Activated CD8-positive, alpha-beta T cell treated with anti-CD3 and anti-CD28 coated beads for 36 hours (primary cell): ENCODE measurements at regions not wholly inside any gene's neighbourhood (a gene's known extent, or its start where the extent isn't known, plus 50 kb on each side); places are given as distances from the start of the nearest gene placed in this dataset.
"Not testable (repeated sequence)": the region's sequence is repeated elsewhere in the genome, so short reads cannot be mapped to it uniquely, and the experiment has no call there.

ENCODE experiments used
- ATAC-seq: fragments of 200-7000 bp; cut with Tn5 transposase; one replicate; pipeline ENCODE4 v1.10.0; 2021; ENCODE audit warnings: mild to moderate bottlenecking, moderate library complexity
- CTCF ChIA-PET: fragments of 350-600 bp; sonication (Branson Sonifier 250); formaldehyde crosslinking; loops from one replicate; lab custom pipeline; 2021; ENCODE audit warnings: antibody characterized with exemption; lab: Charles Lee
- POLR2A ChIA-PET: fragments of 350-600 bp; sonication (Branson Sonifier 250); formaldehyde crosslinking; loops from one replicate; lab custom pipeline; 2021; ENCODE audit warnings: antibody characterized with exemption; lab: Charles Lee
- DNase-seq: peaks from one replicate; pipeline ENCODE4 v3.0.0-alpha.2; 2020
- H3K27ac Mint-ChIP-seq: one replicate; pipeline ENCODE4 v1.8.0; 2021; ENCODE audit warnings: mild to moderate bottlenecking, mixed read lengths
- H3K27me3 Mint-ChIP-seq: one replicate; pipeline ENCODE4 v1.8.0; 2021; ENCODE audit warnings: mixed read lengths
- H3K36me3 Mint-ChIP-seq: one replicate; pipeline ENCODE4 v1.8.0; 2021; ENCODE audit warnings: low read depth, mixed read lengths
- H3K4me1 Mint-ChIP-seq: one replicate; pipeline ENCODE4 v1.8.0; 2021; ENCODE audit warnings: low read depth, mixed read lengths
- H3K4me3 Mint-ChIP-seq: one replicate; pipeline ENCODE4 v1.8.0; 2021; ENCODE audit warnings: mild to moderate bottlenecking, moderate library complexity, mixed read lengths
- H3K9me3 Mint-ChIP-seq: one replicate; pipeline ENCODE4 v1.8.0; 2021; ENCODE audit warnings: mixed read lengths
- CTCF ChIP-seq: fragments of 200-600 bp; IDR thresholded peaks from one replicate; pipeline ENCODE4 v1.8.0; 2022; ENCODE audit warnings: antibody characterized with exemption, mild to moderate bottlenecking
- intact Hi-C: fragments of 100-400 bp; cut with micrococcal nuclease; formaldehyde crosslinking; loops from one replicate; pipeline ENCODE4 v1.10.0; 2022

DNA sequence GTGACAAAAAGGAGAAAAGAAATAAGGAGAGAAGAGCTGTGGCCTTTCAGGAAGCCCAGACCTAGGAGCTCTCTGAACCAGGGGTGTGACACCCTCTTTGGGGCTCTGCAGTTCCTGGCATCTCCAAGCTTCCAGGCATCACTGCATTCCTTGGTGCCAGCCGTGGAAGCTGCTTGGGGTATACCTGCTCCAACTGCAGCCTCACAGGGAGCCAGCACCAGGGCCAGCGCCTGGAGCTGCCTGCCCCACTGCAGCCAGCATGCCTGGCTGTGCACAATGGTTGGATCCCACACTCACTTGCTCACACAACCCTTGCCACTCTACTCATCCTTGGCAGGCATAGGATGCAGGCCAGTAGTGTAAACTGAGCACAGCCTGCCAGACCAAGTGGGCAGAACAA is 242.1 kb upstream of the GJE1 start:
- CTCF ChIA-PET = no interaction called here
- DNase-seq = no peak
- intact Hi-C loops = no loop called here
- peaks cover 9% of the 10 kb centered on the region for H3K9me3 Mint-ChIP-seq
- POLR2A ChIA-PET = no interaction called here
- no peaks in the 10 kb centered on the region for H3K4me1 Mint-ChIP-seq
- no peaks in the 10 kb centered on the region for H3K27me3 Mint-ChIP-seq
- ATAC-seq = no peak
- no peak overlapping the region for H3K27ac Mint-ChIP-seq
- no peak overlapping the region for H3K4me3 Mint-ChIP-seq
- no peaks in the 10 kb centered on the region for H3K36me3 Mint-ChIP-seq
- TF ChIP-seq CTCF = no peak

DNA sequence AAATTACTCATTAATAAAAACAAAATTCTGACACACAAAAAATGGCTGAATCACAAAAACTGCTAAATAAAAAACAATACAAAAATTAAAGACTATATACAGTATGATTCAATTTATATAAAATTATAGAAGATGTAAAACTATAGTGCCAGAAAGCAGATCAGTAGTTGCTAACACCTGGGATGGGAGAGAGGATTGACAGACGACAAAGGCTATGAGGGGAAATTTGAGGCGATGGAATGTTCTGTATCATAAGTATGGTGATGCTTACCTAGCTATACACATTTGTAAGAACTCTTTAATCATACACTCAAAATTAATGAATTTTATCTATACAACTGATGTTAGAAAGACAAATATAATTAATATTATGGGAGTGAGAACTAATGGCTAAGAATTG is 247.9 kb upstream of the GJE1 start:
- Mint-ChIP-seq H3K36me3 (no peaks in the 10 kb centered on the region), H3K9me3 (peaks cover 7% of the 10 kb centered on the region), H3K27me3 (no peaks in the 10 kb centered on the region), H3K27ac (no peak overlapping the region), H3K4me3 (no peak overlapping the region), H3K4me1 (no peaks in the 10 kb centered on the region)
- DNase-seq (no peak), ATAC-seq (no peak)
- intact Hi-C loops = no loop called here
- POLR2A ChIA-PET = no interaction called here
- no peak for TF ChIP-seq CTCF
- CTCF ChIA-PET = no interaction called here

DNA sequence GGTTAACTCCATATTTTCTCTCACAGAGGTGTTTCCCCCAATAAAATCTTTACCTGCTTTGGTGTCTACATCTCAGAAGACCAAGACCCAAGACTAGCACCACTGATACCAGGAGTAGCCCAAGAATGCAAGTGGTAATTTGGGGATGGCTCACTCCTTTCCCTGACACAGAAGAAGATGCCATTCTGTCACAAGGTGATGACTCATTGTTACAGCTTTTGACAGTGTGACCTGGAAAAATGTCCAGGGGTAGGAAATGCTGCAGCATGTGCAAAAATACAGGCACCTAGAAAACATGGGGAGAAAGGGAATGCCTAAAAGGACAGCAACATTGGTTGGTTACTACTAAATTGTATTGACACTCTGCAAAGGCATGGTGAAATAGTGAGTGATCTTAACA is 254.0 kb upstream of the GJE1 start:
- no peak overlapping the region for H3K4me3 Mint-ChIP-seq
- peaks cover 2% of the 10 kb centered on the region for H3K27me3 Mint-ChIP-seq
- ChIA-PET CTCF (no interaction called here), POLR2A (no interaction called here)
- no peak for ATAC-seq
- DNase-seq = no peak
- H3K9me3 Mint-ChIP-seq = no peaks in the 10 kb centered on the region
- no peak overlapping the region for H3K27ac Mint-ChIP-seq
- no peaks in the 10 kb centered on the region for H3K4me1 Mint-ChIP-seq
- no peaks in the 10 kb centered on the region for H3K36me3 Mint-ChIP-seq
- TF ChIP-seq CTCF = no peak
- intact Hi-C loops = no loop called here

DNA sequence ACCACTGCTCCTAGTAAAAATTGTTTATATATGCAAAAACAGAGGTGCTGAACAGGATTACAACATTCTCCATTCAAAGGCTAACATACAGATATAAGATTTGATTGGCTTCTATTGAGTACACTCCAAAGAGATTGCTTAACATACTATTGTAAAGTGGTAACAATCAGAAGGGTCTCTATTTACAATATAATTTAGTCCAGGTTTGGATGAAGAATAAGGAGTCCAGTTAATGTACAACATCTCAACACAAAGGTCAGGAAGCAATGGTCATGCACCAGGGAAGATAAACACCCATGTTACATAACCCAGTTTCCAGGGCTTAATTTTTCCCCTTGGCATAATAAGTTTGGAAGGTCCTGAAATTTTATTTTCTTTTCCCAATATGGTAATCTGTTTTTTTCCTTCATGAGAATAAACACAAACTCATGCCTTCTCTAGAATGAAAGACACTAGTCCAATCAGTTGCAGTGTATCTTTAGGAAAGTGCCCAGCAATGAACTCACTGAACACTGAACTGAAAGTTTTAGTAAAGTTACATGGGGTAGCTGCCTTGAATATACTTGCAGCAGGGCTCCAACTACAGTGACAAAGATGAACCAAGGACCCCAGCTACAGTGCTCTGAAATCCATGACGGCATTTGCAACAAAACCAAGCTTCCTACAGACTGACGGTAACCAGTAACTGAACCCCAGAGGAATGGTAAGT is 255.3 kb upstream of the GJE1 start:
- Mint-ChIP-seq H3K4me3 (no peak overlapping the region), H3K27ac (no peak overlapping the region), H3K27me3 (peaks cover 2% of the 10 kb centered on the region), H3K36me3 (no peaks in the 10 kb centered on the region), H3K4me1 (no peaks in the 10 kb centered on the region), H3K9me3 (no peaks in the 10 kb centered on the region)
- no peak for TF ChIP-seq CTCF
- ChIA-PET POLR2A (no interaction called here), CTCF (interaction anchor here (0.7 kb wide), 1 partner anchor 112 kb away, joined by 3 read pairs; no protein-coding TSS in a partner anchor)
- DNase-seq = no peak
- ATAC-seq = no peak
- intact Hi-C loops = no loop called here

GRCh38 chr6:141874930-141875602 is 257.7 kb upstream of the GJE1 start:
- no peaks in the 10 kb centered on the region for H3K4me1 Mint-ChIP-seq
- intact Hi-C loops = no loop called here
- H3K36me3 Mint-ChIP-seq = no peaks in the 10 kb centered on the region
- DNase-seq (no peak), ATAC-seq (no peak)
- no peak for TF ChIP-seq CTCF
- H3K27me3 Mint-ChIP-seq = peaks cover 2% of the 10 kb centered on the region
- no peaks in the 10 kb centered on the region for H3K9me3 Mint-ChIP-seq
- CTCF ChIA-PET = no interaction called here
- POLR2A ChIA-PET = no interaction called here
- no peak overlapping the region for H3K4me3 Mint-ChIP-seq
- peak overlapping the region; percentile 14 for H3K27ac Mint-ChIP-seq

GRCh38 chr6:141869509-141869908 is 263.2 kb upstream of the GJE1 start:
- CTCF ChIA-PET = not testable (repeated sequence)

More at GRCh38 chr6:141869509-141869908, 263.2 kb upstream of the GJE1 start:
- DNase-seq, intact Hi-C loops, H3K27me3 Mint-ChIP-seq, POLR2A ChIA-PET, H3K9me3 Mint-ChIP-seq, H3K27ac Mint-ChIP-seq, ATAC-seq, H3K4me3 Mint-ChIP-seq, H3K4me1 Mint-ChIP-seq, H3K36me3 Mint-ChIP-seq: not testable (repeated sequence)
